Right hindlimb (tissue), 1 donor: ENCODE measurements at regions not wholly inside any gene's neighbourhood (a gene's known extent, or its start where the extent isn't known, plus 50 kb on each side); places are given as distances from the start of the nearest gene placed in this dataset.
"Not testable (repeated sequence)": the region's sequence is repeated elsewhere in the genome, so short reads cannot be mapped to it uniquely, and the experiment has no call there.

ENCODE experiments used
- DNase-seq: peaks from one replicate; pipeline ENCODE4 v3.0.0-alpha.2; 2018

GRCh38 chr1:30550365-30551220 lies 172.8 kb downstream of the MATN1 start:
- no peak for DNase-seq

- DNase-seq = not testable (repeated sequence)
These were observed 173.5 kb downstream of the MATN1 start for GRCh38 chr1:30549872-30550271.

- DNase-seq = no peak
These were observed 175.1 kb downstream of the MATN1 start for GRCh38 chr1:30548294-30548693.

GRCh38 chr1:30547326-30547725 lies 176.1 kb downstream of the MATN1 start:
- DNase-seq = not testable (repeated sequence)

- no peak for DNase-seq
These were observed 178.0 kb downstream of the MATN1 start for GRCh38 chr1:30545365-30545764.

- DNase-seq = no peak
These were observed 181.5 kb downstream of the MATN1 start for GRCh38 chr1:30541721-30542485.

- DNase-seq = no peak
These were observed 182.7 kb downstream of the MATN1 start for GRCh38 chr1:30540611-30541192.

- DNase-seq = no peak
These were observed 183.5 kb downstream of the MATN1 start for GRCh38 chr1:30539884-30540283.

GRCh38 chr1:30538993-30539867 lies 184.2 kb downstream of the MATN1 start:
- DNase-seq = no peak

GRCh38 chr1:30538226-30538992 lies 185.0 kb downstream of the MATN1 start:
- no peak for DNase-seq

GRCh38 chr1:30537279-30537678 lies 186.1 kb downstream of the MATN1 start:
- no peak for DNase-seq

- no peak for DNase-seq
These were observed 186.9 kb downstream of the MATN1 start for GRCh38 chr1:30536530-30536929.

GRCh38 chr1:30535595-30536325 lies 187.6 kb downstream of the MATN1 start:
- DNase-seq = no peak

- no peak for DNase-seq
These were observed 188.8 kb downstream of the MATN1 start for GRCh38 chr1:30534551-30534940.

- DNase-seq = no peak
These were observed 189.4 kb downstream of the MATN1 start for GRCh38 chr1:30533796-30534550.

GRCh38 chr1:30533141-30533540 lies 190.2 kb downstream of the MATN1 start:
- DNase-seq = no peak

- no peak for DNase-seq
These were observed 190.8 kb downstream of the MATN1 start for GRCh38 chr1:30532621-30533020.

GRCh38 chr1:30527511-30528140 lies 195.8 kb downstream of the MATN1 start:
- DNase-seq = no peak

GRCh38 chr1:30526652-30527345 lies 196.6 kb downstream of the MATN1 start:
- DNase-seq = no peak
